ENCODE measurements at regions not wholly inside any gene's neighbourhood (a gene's known extent, or its start where the extent isn't known, plus 50 kb on each side); places are given as distances from the start of the nearest gene placed in this dataset.

DNA sequence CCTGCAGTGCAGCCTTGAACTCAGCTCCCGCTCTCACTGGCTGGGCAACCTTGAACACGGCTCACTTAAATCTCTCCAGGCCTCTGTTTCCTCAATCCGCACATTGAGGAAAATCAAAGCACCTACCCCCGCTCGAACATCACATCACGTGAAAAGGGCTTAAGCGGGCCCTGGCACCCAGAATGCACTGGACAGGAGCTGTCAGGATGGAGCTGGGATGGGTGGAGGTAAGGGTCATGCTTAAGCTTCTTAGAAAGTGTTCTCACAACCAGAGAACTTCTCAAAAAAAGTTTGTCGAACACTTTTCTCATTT, 55.7 kb upstream of the MGMT start:
- TF ChIP-seq, protein P1, sequence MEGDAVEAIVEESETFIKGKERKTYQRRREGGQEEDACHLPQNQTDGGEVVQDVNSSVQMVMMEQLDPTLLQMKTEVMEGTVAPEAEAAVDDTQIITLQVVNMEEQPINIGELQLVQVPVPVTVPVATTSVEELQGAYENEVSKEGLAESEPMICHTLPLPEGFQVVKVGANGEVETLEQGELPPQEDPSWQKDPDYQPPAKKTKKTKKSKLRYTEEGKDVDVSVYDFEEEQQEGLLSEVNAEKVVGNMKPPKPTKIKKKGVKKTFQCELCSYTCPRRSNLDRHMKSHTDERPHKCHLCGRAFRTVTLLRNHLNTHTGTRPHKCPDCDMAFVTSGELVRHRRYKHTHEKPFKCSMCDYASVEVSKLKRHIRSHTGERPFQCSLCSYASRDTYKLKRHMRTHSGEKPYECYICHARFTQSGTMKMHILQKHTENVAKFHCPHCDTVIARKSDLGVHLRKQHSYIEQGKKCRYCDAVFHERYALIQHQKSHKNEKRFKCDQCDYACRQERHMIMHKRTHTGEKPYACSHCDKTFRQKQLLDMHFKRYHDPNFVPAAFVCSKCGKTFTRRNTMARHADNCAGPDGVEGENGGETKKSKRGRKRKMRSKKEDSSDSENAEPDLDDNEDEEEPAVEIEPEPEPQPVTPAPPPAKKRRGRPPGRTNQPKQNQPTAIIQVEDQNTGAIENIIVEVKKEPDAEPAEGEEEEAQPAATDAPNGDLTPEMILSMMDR (conservative IDR thresholded peaks at IDR 0.05; ENCODE audit: low read depth, low read length) = no peak
- TF ChIP-seq EZH2 (IDR thresholded peaks at IDR 0.05; ENCODE audit: low read length, unreplicated experiment) = no peak

All from PC-3 (cell line).